ENCODE measurements at regions not wholly inside any gene's neighbourhood (a gene's known extent, or its start where the extent isn't known, plus 50 kb on each side); places are given as distances from the start of the nearest gene placed in this dataset.

DNA sequence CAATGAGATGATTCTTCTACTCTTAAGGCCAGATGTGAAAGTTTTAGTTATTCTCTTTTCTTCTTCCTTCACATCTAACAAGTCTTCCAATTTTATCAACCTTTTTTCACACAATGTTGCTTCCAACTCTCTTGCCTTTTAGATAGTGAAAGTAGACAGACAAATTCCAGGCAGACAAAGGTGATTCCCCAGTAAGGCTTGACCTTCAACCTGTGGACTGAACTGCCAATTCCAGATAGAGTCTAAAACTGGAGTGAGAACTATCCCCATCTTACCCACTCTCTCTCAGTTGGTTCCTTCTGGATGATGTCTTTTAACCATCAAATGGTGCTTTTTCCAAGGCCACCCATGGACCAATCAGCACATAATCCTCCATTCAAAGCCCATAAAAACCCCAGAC lies 159.0 kb downstream of the NSUN3 start:
- TF ChIP-seq POLR2A (IDR thresholded peaks at IDR 0.05): no peak
- TF ChIP-seq, protein P1, sequence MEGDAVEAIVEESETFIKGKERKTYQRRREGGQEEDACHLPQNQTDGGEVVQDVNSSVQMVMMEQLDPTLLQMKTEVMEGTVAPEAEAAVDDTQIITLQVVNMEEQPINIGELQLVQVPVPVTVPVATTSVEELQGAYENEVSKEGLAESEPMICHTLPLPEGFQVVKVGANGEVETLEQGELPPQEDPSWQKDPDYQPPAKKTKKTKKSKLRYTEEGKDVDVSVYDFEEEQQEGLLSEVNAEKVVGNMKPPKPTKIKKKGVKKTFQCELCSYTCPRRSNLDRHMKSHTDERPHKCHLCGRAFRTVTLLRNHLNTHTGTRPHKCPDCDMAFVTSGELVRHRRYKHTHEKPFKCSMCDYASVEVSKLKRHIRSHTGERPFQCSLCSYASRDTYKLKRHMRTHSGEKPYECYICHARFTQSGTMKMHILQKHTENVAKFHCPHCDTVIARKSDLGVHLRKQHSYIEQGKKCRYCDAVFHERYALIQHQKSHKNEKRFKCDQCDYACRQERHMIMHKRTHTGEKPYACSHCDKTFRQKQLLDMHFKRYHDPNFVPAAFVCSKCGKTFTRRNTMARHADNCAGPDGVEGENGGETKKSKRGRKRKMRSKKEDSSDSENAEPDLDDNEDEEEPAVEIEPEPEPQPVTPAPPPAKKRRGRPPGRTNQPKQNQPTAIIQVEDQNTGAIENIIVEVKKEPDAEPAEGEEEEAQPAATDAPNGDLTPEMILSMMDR (IDR thresholded peaks at IDR 0.05): no peak
